GM21619 (cell line): ENCODE measurements at regions not wholly inside any gene's neighbourhood (a gene's known extent, or its start where the extent isn't known, plus 50 kb on each side); places are given as distances from the start of the nearest gene placed in this dataset.

Source experiments
- ATAC-seq: cut with Tn5 transposase; IDR thresholded peaks from one replicate; pipeline ENCODE4 v1.9.1; 2021; ENCODE audit not compliant: unreplicated experiment

GRCh38 chr10:121167534-121168243 is 316.5 kb downstream of the WDR11 start:
- no peak for ATAC-seq

GRCh38 chr10:121168545-121169216 is 317.5 kb downstream of the WDR11 start:
- ATAC-seq, result no peak

- no peak for ATAC-seq
These were observed 318.2 kb downstream of the WDR11 start for GRCh38 chr10:121169406-121169805.

GRCh38 chr10:121171825-121172787 is 320.9 kb downstream of the WDR11 start:
- ATAC-seq, result no peak

- ATAC-seq, result no peak
These were observed 327.8 kb downstream of the WDR11 start for GRCh38 chr10:121179006-121179405.

GRCh38 chr10:121182219-121182618 is 331.1 kb downstream of the WDR11 start:
- ATAC-seq, result no peak

GRCh38 chr10:121183236-121183635 is 332.1 kb downstream of the WDR11 start:
- no peak for ATAC-seq

- no peak for ATAC-seq
These were observed 332.5 kb downstream of the WDR11 start for GRCh38 chr10:121183707-121184106.

GRCh38 chr10:121185816-121186455 is 334.8 kb downstream of the WDR11 start:
- no peak for ATAC-seq

- ATAC-seq, result no peak
These were observed 336.2 kb downstream of the WDR11 start for GRCh38 chr10:121187391-121187790.

- ATAC-seq, result no peak
These were observed 336.8 kb downstream of the WDR11 start for GRCh38 chr10:121188005-121188404.

- no peak for ATAC-seq
These were observed 337.9 kb downstream of the WDR11 start for GRCh38 chr10:121189066-121189465.

GRCh38 chr10:121194696-121195523 is 343.7 kb downstream of the WDR11 start:
- no peak for ATAC-seq

GRCh38 chr10:121195524-121195910 is 344.4 kb downstream of the WDR11 start:
- ATAC-seq, result no peak

GRCh38 chr10:121199081-121199480 is 347.9 kb downstream of the WDR11 start:
- ATAC-seq, result no peak

- ATAC-seq, result no peak
These were observed 354.5 kb downstream of the WDR11 start for GRCh38 chr10:121205625-121206024.

- no peak for ATAC-seq
These were observed 360.3 kb downstream of the WDR11 start for GRCh38 chr10:121211446-121211845.

GRCh38 chr10:121213437-121213836 is 362.3 kb downstream of the WDR11 start:
- ATAC-seq, result no peak

- no peak for ATAC-seq
These were observed 365.1 kb downstream of the WDR11 start for GRCh38 chr10:121216295-121216694.

GRCh38 chr10:121216721-121217181 is 365.6 kb downstream of the WDR11 start:
- ATAC-seq, result no peak
